HG02642 (cell line): ENCODE measurements at regions not wholly inside any gene's neighbourhood (a gene's known extent, or its start where the extent isn't known, plus 50 kb on each side); places are given as distances from the start of the nearest gene placed in this dataset.

Experiments
- ATAC-seq: cut with Tn5 transposase; IDR thresholded peaks from one replicate; pipeline ENCODE4 v1.9.1; 2021; ENCODE audit warnings: mild to moderate bottlenecking; ENCODE audit not compliant: unreplicated experiment, poor library complexity

DNA sequence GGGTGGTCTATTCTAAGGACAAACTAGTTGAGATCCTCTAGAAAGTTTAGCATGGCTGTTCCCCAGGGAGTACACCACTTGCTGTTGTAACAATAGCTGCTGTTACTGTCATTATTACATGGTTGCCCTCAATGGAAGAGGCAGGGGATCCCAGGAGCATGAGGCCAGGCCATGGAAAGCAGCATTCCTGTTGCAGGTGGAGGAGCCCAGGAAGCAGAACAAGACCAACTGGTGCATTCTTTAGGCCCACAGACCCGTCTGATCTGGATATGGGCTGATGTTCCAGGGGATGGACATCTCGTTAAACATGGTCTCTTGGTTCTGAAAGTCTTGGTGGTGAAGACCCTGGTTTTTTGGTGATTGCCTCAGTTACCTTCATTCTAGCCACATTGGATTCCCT lies 109.2 kb upstream of the WSCD2 start:
- ATAC-seq, result no peak

DNA sequence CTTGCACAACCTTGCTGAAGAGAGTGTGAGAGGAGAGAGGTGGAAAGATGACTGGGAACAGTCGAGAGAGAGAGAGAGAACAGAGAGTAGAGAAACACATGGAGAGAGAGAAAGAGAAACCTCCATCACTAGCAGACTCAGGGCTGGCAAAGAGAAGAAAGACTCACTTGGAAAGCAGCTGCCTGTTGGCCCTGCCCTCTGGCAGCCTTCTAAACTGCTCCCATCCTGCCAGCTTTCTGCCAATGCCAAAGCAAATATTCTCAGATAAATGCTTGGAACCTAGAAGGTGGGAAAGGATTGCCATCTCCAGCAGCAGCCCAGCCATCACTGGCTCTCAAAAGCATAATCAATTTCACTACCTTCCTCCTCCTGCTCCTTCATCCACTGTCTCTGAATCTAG lies 107.9 kb upstream of the WSCD2 start:
- ATAC-seq, result no peak

DNA sequence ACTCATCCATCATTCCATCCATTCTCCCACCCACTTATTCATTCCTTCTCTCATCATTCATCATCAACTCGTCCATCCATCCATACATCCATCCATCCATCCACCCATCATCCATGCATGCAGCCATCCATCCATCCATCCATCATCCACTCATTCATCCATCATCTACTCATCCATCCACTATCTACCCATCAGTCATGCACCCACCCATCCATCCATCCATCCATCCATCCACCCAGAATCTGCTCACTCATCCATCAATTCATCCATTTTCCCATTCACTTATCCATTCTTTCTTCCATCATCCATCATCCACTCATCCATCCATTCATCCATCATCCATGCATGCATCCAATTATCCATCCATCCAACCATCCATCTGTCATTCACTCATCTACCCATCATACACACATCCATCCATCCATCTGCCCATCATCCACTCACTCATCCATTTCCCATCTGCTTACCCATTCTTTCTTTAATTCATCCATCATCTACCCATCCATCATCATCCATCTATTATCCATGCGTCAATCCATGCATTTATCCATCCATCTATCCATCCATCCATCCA lies 107.1 kb upstream of the WSCD2 start:
- no peak for ATAC-seq

DNA sequence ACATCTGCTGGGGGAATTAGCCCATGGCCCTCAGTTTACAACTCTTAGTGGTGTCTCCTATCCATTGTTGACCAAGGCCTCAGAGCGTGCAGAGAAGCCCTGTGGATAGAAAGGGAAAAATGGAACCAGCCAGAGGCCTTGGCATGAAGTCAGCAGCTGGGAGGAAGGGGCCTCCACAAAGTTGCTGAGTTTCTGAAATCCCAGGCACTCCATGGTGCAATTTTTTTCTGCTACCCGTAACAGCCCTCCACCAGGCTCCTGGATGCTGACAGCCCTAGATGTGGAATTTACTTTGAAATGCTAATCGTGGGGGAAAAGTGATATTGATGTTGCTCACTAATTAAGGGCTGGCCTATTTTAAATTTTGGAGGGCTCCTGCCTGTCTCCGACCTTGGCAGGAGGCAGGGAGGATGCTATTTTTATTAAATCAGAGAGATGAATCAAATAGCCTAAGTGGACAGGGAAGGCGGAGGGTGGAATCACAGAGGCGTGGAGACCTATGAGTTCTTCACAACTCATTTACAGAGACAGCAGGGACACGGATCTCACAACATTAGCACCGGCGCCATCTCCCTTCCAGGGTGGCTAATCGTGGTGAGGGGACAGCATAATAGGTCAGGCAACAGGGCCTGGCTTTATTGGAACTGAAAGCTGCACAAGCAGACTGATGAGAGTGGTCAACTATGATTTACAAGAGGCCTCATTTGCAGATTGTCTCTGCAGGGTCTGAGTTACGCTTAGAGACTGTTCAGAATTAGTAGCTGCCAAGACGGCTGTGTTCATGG lies 99.8 kb upstream of the WSCD2 start:
- ATAC-seq, result no peak

DNA sequence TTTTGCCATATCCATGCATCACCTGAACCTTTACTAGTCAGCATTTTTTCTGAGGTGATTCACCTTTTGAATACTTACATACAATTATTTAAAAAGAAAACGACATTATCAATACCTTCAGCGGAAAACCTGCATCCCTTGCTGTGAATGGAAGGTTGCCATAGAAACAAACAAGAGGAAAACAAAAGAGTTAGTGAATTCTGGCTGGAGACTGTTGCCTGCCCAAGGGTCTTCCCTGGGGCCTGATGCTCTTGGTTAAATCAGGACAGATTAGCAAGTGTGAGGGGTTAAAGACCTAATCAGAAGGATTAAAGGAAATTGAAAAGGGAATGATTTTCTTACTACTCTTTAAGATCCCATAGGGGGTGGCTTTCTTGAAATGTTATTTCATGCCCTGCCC lies 96.0 kb upstream of the WSCD2 start:
- no peak for ATAC-seq

DNA sequence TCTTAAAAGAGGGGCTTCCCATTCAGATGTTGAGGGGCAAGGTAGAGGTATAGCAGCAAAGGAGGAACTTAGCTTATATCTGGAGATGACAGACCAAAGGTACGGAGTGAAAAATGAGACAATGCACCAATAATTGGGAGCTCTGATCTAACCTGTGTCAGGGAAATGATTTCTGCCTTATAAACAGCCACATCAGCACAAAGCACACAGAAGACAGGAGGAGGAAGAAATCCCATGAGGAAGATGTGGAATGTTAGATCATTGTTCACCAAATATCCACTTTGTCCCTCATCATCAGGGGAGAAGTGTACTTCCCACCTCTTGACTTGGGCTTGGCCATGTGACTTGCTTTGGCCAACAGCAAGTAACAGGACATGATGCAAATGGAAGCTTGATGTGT lies 93.7 kb upstream of the WSCD2 start:
- ATAC-seq, result no peak

DNA sequence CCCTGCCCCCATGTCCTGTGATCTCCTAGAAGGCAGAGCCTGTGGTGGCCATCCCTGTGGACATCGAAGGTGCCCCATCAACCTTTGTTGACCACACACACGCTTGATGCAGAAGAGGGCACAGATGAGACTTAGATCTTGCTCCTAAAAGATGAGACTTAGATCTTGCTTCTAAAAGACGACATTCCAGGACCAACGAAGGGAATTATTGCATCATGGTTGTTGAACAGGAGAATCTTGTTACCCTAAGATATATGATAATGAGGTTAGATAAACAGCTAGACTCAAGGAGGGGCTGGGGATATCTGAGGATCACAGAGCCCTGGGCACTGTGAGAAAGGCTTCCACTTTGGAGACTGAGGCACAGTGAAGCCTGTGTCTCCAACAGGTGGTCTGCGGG lies 91.1 kb upstream of the WSCD2 start:
- ATAC-seq, result no peak

DNA sequence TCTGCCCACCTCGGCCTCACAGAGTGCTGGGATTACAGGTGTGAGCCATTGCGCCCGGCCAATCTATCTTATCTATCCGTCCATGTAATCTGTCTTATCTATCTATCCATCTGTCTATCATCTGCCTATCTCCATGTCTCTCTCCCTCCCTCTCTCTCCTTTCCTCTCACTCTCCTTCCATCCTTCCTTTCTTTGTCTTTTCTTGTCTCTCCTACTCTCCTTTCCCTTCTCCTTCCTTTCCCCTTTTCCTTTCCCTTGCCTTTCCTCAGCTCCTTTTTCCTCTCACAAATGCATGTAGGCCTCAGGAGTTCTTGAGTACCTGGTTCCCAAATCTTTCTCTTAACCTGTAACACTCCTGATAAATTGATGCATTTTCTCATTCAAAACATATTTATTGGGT lies 89.3 kb upstream of the WSCD2 start:
- ATAC-seq, result no peak

DNA sequence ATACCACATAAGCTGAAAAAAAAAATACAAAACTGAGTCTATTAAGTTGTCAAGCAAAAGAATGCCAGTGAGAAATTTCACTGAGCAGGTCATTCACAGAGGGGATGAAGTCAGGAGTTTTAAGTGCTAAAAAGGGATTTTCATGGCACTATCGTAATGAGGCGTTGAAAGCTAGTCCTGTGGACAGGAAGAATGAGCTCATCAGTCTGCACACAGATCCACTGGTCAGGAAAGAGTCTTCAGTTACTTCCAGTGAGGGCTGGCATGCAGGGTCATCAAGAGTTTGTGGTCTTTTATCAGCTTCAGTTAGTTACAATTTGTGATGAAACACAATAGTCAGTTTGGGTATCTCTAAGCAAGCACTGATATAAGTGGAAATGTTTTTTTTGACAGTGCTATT lies 88.1 kb upstream of the WSCD2 start:
- ATAC-seq, result no peak

DNA sequence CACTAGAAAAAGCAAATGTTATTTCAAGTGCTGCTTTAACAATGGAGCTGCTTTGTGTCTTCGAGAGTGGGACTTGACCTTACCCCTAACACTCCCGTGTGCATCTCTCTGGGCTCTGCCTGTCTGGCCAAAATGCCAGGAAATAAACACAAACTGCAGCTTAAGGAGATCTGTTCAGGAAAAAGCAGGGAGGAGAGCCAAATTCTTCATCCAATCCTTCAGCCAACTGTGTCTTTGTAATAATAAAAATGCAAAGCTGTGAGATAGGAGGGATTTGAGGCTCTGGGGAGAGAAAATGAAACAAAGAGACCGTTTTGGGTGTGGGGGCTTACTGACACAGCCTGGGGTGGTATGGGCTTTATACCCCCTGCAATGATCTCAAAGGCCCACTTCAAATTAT lies 85.8 kb upstream of the WSCD2 start:
- no peak for ATAC-seq

DNA sequence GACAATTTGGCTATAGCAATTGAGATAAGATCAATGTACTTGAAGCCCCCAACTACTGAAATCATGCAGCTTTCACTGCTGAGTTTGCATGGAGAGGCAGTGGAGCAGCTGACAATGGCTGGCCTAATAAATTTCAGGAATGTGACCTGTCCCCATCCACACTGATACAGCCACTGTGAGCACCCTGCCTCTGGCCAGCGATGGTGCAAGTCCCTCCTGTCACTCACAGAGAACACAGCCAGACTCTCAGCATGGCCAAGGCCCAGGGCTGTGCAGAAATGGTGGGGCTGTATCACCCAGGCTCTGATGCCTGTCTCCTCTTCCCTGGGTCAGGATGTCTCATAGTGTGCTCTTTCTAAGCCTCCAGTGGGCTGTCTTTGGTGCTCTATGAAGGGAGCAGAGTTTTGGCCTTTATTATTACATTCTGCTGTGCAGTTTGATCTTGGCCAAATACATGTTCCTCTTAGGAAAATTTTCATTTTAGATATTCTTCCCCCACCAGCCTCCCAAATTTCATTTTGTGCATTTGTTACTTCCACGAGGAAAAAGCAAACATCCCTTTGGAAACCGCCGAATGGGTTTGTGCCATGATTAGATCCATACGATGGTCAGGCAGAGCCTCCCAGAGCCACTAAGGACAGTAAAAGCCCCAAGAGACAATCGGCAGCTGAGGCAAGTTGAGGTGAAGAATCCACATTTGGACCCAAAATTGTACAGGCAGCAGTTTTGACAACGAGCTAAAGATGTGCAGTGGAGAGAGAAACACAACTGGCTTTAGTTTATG lies 85.1 kb upstream of the WSCD2 start:
- ATAC-seq, result no peak

DNA sequence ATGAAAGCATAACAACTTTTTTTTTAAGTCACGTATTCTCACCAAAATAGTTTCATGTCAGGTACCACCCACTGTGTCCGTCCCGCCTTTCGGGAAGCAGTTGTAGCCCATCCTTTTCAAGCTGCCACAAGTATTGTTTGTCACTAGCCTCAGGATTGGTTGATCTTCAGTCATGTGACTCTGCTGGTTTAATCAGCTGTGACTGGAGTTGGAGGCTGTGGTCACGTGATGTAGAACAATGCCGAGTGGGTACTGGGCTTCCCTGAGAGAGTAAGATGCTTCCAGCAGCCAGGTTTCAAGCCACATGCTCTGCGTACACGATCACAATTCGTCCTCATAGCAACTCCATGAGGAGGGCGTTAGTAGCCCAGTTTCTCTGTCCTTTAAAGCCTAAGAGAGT lies 83.0 kb upstream of the WSCD2 start:
- no peak for ATAC-seq

DNA sequence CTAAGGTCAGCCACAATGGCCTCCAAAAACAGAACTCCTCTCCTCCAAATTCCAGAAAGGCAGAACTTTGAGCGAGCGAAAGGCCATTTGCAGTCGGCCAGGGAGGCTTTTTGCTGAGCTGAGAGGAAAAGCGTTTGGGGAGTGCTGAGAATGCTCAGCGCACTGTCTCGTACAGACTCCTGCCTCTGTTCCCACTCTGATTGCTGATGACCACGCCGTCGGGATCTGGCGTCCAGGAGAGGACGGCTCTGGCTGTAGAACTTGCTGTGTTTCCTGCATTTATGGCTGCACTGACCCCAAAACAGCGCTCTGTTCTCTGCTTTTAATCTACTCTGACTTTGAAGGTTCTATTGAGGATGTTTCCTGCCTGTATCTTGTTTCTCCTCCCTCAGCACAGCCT lies 82.4 kb upstream of the WSCD2 start:
- ATAC-seq, result no peak

DNA sequence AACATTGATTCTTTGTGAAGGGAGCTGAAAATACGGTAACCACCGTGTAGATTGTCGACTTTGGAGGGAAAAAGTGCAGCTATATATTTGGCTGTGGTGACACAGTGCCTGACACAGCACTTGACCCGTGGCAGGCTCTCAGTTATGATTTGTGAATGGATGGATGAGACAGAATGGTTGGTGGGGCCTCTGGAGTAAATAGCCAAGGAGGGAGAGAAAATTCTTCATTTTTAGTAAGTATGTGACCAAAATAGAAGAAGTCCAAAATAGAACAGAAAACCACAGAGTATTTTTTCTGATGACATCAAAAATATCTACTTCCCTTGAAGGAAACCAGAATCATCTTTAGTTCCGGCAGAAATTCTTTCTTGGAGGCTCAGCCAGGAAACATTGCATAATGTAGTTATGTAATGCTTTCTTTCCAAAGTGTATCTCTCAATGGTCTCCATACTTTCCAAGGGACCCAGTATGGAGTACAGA lies 82.0 kb upstream of the WSCD2 start:
- no peak for ATAC-seq

DNA sequence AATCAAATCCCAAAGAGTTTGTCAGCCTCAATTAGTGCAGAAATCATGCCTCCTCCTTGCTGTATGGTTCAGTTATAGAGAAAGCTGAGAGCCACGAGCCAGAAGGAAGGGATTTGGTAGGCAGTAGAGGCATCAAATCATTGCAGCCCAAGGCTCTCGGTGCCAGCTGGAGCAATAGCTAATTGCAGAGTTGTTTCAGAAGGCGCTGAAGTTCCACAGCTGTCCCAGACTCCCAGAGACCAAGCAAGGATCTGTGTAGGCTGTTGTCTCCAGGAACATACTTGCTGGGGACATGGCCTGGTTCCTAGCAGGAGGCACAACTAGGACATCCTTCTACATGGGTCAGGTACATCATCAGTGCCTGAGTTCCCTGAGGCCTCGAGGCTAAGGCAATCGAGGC lies 80.4 kb upstream of the WSCD2 start:
- no peak for ATAC-seq

DNA sequence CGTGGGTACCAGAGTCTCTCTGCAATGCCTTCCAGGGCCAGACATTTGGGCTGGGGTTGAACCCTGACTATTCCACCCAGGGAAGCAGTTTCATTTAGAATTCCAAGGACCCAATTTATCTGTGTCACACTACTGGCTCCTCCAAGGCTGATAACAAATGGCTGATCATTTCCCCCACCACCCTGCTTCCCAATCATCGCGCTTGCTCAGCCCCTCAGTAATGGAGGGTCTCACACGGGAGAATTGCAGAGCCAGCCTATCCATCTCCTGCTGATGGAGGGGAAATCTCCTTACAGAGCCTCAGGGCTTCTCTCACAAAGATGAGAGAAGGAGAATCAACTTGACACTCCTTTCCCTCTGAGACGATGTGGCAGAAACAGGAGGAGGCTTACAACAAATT lies 78.4 kb upstream of the WSCD2 start:
- ATAC-seq, result no peak

DNA sequence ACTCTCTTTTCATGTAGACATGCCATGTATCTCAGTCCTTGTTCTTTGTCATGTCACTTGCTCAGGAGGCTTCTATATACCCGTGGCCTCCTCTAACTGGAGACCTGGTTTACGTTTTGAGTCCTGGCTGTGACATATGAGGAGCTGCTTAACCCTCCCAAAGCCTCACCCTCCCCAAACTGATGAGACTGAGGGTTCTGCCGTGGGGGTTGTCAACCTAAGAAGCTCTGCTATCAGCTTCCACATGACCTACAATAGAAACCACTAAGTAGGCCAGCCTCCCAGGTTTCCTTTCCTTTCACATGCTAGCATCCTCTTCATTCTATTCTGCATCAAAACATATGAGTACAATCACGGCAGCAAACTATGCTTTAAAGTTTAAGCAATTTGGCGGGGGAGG lies 76.8 kb upstream of the WSCD2 start:
- no peak for ATAC-seq

DNA sequence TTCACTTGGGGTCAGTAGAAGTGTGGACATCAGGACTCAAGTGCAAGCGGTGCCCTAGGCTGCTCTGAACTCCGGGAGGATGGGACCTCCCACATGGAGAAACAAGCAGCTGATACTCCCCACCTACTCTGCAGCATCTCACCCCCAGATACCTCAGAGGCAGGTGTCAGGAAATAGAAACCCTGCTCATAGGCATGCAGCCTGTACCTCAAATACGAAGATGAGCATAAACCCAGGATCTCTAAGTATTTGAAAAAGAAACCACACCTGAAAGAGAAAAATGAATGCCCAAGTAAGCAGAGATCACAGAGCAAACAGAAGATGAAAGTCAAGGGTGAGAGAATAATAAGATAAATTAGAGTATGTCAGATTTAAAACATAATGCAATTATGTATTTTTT lies 75.6 kb upstream of the WSCD2 start:
- no peak for ATAC-seq

DNA sequence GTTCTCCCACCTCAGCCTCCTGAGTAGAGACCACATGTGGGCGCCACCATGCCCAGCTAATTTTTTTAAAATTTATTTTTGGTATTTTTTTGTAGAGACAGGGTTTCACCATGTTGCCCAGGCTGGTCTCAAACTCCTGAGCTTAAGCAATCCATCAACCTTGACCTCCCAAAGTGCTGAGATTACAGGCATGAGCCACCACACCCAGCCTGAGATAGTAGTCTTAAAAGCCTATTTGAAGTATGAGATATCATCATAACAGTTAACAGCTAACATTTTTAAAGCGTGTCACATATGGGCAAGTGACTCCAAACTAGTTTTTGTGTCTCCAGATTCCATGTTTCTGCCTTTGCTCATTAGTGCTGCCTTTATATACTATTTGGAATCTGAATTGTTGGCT lies 74.6 kb upstream of the WSCD2 start:
- ATAC-seq, result no peak

DNA sequence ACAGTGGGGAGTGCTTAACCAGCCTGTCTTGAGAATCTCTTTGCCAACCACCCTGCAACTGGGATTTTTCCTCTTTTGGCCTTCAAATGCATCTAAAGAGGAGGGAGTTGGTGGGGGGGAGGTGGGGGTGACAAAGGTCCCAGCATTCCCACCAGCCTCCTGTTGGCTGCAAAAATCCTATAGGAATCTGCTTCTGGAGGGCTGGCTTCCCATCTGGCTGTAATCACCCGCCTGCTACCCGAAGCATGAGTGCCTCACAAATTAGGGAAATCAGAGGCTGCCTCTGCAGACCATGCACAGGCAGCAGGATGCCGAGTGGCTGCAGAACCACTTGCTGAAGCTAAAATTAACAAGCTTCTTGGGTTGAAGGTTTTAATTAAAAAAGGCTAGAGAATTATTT lies 73.9 kb upstream of the WSCD2 start:
- ATAC-seq, result no peak

DNA sequence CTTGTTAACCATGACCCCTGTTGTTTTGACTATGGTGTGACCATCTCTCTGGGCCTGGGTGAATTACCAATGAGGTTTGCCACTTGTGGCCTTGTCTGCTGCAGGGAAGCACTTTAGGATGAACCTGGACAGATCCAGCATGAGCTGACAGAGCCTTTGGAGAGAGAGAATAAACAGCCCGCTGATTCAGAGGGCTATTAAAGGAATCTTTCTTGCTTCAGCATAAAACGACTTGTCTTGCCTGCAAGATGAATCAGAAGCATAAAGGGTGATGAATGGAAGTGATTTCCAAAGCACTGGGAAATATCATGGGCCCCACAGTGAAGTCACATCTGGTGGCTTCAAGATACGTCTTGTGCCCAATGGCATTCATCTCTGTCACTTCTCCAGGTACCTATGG lies 69.0 kb upstream of the WSCD2 start:
- ATAC-seq, result no peak

DNA sequence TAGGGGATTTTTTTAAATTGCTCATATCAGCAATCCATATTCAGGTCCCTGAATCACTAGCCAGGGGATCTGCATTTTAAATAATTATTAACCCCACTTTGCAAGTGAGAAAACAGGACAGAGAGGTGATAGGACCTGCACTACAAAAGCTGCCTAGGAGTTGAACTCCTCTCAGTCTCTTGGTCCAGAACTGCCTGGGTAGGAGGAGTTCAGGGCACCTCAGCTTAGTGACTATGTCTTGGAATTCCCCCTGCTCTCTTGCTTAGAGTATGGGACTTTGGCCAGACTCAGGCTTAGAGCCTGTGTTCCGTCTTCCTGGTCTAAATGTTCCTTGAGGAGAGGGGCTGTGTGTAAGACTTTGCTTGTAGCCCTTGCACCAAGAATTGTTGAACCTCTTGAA lies 68.2 kb upstream of the WSCD2 start:
- ATAC-seq, result no peak
